ENCODE measurements at regions not wholly inside any gene's neighbourhood (a gene's known extent, or its start where the extent isn't known, plus 50 kb on each side); places are given as distances from the start of the nearest gene placed in this dataset.

- no peak for FAIRE-seq
- Histone ChIP-seq H3K4me1 (no peaks in the 10 kb centered on the region), H3K4me3 (no peak overlapping the region), H3K9me3 (no peaks in the 10 kb centered on the region), H3K4me2 (no peak overlapping the region), H3K27ac (no peak overlapping the region)
- DNase-seq (ENCODE audit: low read depth in 1 of 2, low spot score in 1 of 2): no peak
- TF ChIP-seq CEBPB (IDR thresholded peaks at IDR 0.05) (no peak), BCL3 (IDR thresholded peaks at IDR 0.05) (no peak), JUN (IDR thresholded peaks at IDR 0.05) (no peak), GATA3 (IDR thresholded peaks at IDR 0.05; ENCODE audit: borderline replicate concordance) (no peak), TP53 (CRISPR knock-in tag; IDR thresholded peaks at IDR 0.05) (no peak), CBX2 (IDR thresholded peaks at IDR 0.05; ENCODE audit: borderline replicate concordance, low read depth) (no peak), CTCF (IDR thresholded peaks at IDR 0.05) (no peak)
- WGBS (ENCODE audit: missing lambda C conversion rate): 25% methylated on average over 6 of the region's 6 CpGs
- ChIA-PET POLR2A (no interaction called here), CTCF (no interaction called here)
- ATAC-seq: peak in 1 of 2 experiments; percentile 54; a peak in 1 of 6 replicates
Observed at GRCh38 chr7:54637712-54638396, 95.7 kb downstream of the VSTM2A start.

GRCh38 chr7:54632696-54633095 is 90.5 kb downstream of the VSTM2A start:
- no peak overlapping the region for H3K4me2 ChIP-seq
- no peak overlapping the region for H3K4me3 ChIP-seq
- no peaks in the 10 kb centered on the region for H3K4me1 ChIP-seq
- FAIRE-seq: no peak
- no peaks in the 10 kb centered on the region for H3K9me3 ChIP-seq
- no peak for DNase-seq (ENCODE audit: low read depth in 1 of 2, low spot score in 1 of 2)
- ChIA-PET CTCF (no interaction called here), POLR2A (no interaction called here)
- no peak for ATAC-seq
- TF ChIP-seq HEYL (CRISPR knock-in tag; IDR thresholded peaks at IDR 0.05): no peak
- no peak for TF ChIP-seq ZC3H11A (IDR thresholded peaks at IDR 0.05)
- TF ChIP-seq CBX2 (IDR thresholded peaks at IDR 0.05; ENCODE audit: borderline replicate concordance, low read depth): no peak
- TF ChIP-seq EHMT2 (IDR thresholded peaks at IDR 0.05; ENCODE audit: low read depth): no peak
- TF ChIP-seq JUNB (IDR thresholded peaks at IDR 0.05): no peak
- TF ChIP-seq POLR2AphosphoS2 (conservative IDR thresholded peaks at IDR 0.05; ENCODE audit: low read length): no peak
- TF ChIP-seq FOXS1 (CRISPR knock-in tag; IDR thresholded peaks at IDR 0.05): no peak
- no peak for TF ChIP-seq SMC3 (IDR thresholded peaks at IDR 0.05)
- TF ChIP-seq RNF2 (IDR thresholded peaks at IDR 0.05; ENCODE audit: borderline replicate concordance, low read depth): no peak
- TF ChIP-seq TP53 (CRISPR knock-in tag; IDR thresholded peaks at IDR 0.05): no peak
- no peak for TF ChIP-seq RFX5 (IDR thresholded peaks at IDR 0.05)
- TF ChIP-seq TFCP2L1 (CRISPR knock-in tag; IDR thresholded peaks at IDR 0.05): no peak
- no peak for TF ChIP-seq GATA3 (IDR thresholded peaks at IDR 0.05; ENCODE audit: borderline replicate concordance)
- TF ChIP-seq KDM1A (IDR thresholded peaks at IDR 0.05; ENCODE audit: low read depth): no peak
- TF ChIP-seq ZNF302 (CRISPR knock-in tag; IDR thresholded peaks at IDR 0.05): no peak
- TF ChIP-seq ATOH8 (CRISPR knock-in tag; IDR thresholded peaks at IDR 0.05; ENCODE audit: low read depth): no peak
- TF ChIP-seq MAZ (IDR thresholded peaks at IDR 0.05; ENCODE audit: borderline replicate concordance, low read depth, low read length): no peak
- TF ChIP-seq NPAS2 (CRISPR knock-in tag; IDR thresholded peaks at IDR 0.05; ENCODE audit: borderline replicate concordance): no peak
- no peak for TF ChIP-seq E2F6 (IDR thresholded peaks at IDR 0.05; ENCODE audit: borderline replicate concordance, low read depth)
- no peak overlapping the region for H3K27ac ChIP-seq
- WGBS (ENCODE audit: missing lambda C conversion rate): 18% methylated on average over 4 of the region's 4 CpGs

All from A549 (cell line).